ENCODE measurements at regions not wholly inside any gene's neighbourhood (a gene's known extent, or its start where the extent isn't known, plus 50 kb on each side); places are given as distances from the start of the nearest gene placed in this dataset.

DNA sequence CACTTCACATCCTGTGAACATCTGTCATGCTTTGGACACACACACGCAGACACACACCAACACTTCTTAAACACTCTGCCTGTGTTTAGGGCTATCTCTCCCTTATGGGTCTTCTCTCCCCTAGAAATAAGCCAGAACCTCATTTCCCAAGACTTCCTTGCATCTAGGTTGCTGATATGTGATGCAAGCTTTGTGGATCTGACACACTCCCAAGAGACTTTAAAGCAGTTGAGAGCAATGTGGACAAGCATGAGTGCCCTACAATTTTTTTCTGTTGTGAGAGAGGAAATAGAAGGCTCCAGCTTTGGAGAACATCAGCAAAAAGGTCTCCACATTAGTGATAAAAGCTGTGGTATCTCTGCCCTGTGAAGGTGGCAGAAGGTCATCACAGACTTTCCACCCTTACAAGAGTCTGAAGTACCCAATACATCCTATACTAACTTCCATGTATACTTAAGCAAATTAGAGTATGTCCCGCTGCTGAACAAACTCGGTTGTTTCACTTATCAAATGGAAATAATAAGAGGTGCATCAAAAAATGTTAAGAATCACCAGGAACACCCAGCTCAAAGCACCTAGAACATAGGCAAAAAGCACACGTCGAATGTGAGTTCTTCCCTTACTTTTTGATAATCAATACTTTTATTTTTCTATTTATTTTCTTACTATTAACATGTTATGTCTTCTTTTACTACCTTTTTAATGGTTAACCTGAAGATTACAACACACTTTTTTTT, 267.6 kb downstream of the SETD4 start:
- DNase-seq = no peak

GRCh38 chr21:35791541-35792325, 268.6 kb downstream of the SETD4 start:
- no peak for DNase-seq

DNA sequence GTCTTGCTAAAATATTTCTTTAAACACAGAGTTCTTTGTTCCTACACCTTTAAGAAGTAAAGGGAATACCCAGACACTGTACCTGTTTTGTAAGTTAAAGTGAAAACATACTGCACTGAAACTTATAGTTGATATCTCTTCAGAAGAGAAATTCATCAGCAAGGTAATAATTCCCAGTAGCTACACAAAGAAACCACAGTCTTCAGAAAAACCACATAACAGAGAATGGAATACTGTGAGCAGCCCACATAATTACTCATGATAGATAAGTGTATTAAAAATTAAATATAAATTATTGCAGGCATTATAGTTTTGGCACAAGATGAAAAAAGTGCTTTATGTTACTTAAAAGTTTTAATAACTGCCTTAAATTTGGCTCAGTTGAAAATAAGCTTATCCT, 276.6 kb downstream of the SETD4 start:
- no peak for DNase-seq

GRCh38 chr21:35782667-35783066, 277.7 kb downstream of the SETD4 start:
- DNase-seq = no peak

DNA sequence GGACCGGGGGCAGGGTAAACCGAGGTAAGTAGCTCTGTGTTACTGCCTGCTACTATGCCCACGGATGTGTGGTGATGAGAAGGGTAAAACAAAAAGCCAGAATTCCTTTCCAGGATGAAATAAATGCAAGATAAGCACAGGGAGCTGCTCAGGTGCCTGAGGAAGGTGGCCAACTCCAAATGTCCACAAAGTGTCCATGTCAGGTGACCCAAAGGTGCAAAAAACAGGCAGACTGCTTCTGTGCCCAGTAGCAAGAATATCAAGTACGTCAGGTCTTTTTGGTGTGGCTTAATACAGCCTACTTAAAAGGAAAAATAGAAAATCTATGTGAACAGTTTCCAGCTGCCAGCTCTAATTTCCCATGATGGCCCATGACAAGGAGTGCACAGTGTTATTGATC, 279.3 kb downstream of the SETD4 start:
- DNase-seq = no peak

- no peak for DNase-seq
Observed at GRCh38 chr21:35779690-35780570, 280.4 kb downstream of the SETD4 start.

GRCh38 chr21:35779167-35779566, 281.2 kb downstream of the SETD4 start:
- DNase-seq = no peak

GRCh38 chr21:35777081-35777480, 283.2 kb downstream of the SETD4 start:
- no peak for DNase-seq

DNA sequence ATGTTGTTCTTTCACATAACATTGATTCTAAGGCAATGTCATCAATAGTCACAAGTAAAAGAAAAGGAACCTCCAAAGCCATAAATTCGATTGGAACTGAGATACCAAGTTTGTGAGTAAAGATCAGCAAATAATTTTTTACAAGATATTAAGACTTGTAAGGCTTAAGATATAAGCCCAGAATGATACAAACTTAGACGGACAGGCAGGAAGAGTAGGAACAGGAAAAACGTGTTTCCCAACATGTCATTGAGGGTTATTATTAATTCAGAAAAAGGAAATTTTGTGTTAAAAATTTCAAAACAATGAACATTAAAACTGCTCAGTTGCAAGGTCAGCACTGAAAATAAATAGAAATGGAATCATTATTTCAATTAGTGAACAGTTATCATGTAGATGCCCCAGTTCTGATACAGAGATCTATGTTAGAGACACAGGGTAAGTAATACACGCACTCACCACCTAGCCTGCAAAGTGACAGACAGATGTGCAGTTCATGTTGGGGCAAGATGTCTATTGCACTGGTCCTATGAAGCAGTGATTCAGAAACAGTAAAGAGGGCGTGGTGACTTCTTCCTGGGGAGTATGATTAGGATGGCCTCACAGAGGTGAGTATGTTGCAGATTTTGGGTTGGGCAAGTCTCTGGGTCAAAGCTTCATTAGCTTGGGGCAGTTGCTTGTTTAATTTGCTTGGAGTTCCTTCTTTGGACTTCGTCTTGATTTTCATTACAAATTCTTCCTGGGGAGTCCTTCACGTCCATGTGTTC, 284.4 kb downstream of the SETD4 start:
- DNase-seq = no peak

GRCh38 chr21:35770101-35770945, 290.0 kb downstream of the SETD4 start:
- DNase-seq = no peak

DNA sequence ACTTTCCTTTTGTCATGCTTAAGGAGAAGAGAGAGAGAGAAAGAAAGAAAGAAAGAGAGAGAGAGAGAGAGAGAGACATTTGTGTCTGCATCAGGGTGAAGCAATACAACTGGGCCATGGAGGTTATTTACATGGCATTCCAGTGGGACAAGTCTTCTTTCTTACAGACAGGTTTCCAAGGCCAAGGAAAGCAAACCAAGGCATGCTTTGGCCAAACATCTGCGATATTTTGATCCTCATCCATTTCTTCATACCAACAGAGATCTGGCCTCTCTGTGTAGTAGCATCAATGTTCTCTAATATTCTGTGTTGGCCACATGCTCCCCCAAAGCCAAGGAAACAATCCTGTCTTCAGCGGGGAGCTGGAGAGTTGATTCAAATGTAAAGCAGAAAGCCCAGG, 292.1 kb downstream of the SETD4 start:
- DNase-seq = no peak

DNA sequence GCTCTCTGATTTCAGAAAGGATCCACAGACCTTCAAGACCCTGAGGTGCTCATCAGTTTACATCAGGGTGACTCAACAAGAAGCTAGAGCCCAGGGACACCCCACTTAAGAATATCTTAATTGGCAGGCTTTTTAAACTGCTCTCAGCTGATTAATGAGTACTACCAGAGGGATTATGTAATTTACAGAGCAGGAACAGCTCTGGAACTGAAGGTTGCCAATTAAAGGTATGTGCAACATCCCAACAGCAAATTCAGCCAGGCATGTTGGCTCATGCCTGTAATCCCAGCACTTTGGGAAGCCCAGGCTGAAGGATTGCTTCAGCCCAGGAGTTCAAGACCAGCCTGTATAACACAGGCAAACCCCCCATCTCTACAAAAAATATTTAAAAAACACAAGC, 295.7 kb downstream of the SETD4 start:
- DNase-seq = no peak

DNA sequence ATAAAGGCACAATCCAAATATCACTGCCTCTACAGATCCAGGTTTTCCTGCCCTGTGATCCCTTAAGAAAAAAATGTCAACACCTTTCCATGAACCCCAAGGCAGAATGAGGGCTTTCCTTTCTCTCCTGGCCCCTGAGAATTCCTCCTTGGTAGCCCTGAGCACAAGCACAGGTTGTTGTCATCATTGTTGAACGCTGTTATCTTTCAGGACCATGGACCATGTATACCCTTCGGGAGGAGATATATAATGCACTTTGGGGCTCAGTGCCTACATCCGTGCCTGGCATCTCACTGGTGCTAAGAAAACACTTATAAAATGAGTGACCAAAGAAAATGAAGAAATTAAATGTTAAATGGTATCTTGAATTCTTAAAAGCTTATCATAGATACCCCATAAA, 296.2 kb downstream of the SETD4 start:
- DNase-seq = no peak

DNA sequence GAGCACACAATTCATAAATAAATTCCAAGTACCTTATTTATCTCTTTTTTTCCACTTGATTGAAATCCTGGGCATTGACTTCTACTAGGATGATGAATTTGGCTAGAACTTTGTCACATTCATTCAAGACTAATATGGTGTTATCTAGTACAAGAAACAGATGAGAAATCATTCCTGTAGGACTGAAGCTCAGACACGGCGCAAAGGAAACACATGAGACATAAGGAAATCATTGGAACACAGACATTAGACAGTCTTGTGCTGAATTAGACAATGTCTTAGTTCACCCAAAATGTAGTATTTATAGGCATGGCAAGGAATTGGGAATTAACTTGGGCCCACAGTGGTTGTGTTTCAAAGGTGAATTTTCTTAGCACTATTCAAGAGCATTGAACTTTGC, 305.7 kb downstream of the SETD4 start:
- no peak for DNase-seq

- DNase-seq = no peak
Observed at GRCh38 chr21:35753308-35753707, 307.0 kb downstream of the SETD4 start.

DNA sequence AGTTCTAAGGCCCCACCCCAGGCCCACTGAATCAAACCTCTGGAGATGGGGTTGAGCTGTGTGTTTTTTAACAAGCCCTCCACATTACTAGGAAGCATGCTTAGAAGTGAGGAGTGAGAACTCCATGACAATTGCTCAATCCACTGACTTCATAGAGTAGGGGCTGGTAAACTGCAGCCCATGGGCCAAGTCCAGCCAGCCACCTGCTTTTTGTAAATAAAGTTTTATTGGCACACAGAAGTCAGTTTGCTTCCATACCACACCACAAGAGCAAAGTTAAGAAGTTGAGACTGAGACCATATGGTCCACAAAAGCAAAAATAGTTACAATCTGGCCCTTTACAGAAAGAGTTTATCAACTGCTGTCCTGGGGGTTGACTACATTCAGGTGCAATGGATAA, 309.2 kb downstream of the SETD4 start:
- no peak for DNase-seq

DNA sequence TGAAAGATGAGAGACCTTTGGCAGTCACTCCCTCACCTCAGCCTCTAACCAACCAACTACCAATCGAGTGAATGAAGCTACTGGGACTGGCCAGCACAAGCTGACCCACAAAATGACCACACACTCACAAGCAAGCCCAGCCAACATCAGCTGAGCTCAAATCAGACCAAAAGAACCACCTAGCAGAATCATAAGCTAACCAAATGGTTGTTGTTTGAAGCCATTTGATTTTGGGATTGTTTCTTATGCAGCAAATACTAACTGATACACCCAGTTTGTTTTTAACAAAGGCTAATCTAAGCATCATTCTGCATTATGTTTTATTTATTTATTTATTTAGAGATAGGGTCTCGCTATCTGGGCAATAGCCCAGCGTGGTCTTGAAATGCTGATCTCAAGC, 310.4 kb downstream of the SETD4 start:
- DNase-seq = no peak

DNA sequence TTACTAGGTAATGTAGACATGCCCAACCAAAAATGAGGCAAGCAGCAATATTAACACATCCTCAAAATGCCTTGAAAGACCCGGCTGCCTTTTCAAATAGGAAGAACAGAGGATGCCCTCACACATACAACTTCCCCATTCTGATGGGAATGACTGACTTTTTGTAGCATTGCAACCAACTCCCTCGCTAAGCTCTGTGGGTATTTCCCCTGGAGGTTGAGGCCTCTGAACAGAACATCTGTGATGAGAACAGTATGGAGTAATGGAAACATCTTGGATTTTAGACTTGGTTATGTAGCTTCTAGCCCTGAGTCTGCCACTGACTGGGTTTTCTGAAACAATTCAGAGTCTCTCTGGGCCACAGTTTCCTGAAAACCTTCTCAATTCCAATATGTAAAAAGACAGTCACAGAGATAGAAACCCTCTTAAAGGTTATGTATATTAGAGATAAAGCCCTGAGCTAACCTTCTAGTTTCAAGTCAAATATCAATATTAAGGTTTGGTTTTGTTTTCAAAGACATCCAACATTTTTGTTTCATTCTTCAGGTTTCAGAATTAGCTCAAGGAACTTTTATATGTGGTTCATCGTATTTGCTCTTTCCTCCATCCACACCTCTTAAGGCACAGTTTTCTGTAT, 311.5 kb downstream of the SETD4 start:
- DNase-seq = no peak

DNA sequence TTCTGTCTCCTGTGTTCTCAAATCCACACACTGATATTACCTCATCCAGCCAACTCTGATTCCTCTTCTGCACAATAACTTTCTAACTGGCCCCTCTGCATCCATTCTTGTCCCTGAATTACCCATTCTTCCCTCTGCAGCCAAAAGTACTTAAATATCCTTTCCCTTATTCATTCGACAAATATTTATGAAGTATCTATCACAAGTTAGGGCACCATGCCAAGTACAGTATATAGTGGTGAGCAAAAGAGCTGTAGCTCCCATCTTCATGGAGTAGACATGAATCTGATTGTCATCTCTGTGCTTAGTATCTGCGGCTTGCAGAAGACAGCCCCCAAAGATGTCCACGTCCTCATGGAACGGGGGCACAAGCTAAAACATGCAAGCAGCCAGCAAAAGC, 316.8 kb downstream of the SETD4 start:
- no peak for DNase-seq

DNA sequence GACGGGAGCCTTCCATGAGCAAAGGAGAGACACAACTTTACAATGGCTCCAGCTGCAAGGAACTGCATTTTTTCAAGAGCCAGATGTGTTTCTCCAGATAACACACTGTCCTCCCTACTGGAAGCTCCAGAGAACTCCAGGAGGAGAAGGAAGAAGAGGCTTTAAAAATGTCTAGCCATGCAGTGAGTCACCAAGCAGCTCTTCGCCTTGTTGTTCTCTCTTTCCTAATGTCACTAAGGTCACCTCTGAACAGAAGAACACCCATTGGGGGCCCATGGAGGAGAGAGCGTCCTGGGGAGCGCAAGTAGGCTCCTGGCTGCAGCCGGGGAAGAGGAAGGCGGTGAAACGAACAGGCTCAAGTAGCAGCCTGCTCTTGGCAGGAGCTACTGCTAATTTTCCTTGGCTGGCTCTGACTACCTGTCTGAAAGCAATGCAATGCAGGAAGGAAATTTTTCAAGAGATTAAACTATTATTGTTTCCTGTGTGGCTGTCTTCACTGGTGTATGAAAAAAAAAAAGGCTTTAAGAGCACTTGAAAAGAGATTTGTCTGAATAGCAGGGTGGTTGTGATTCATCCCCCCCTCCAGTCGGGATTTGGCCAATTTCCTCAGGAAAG, 321.9 kb downstream of the SETD4 start:
- DNase-seq = no peak

- DNase-seq = no peak
Observed at GRCh38 chr21:35737899-35738346, 322.4 kb downstream of the SETD4 start.

Measured in NCI-H2081 treated with DMSO at 0.1 percent for 48 hours (cell line).